ENCODE measurements at regions not wholly inside any gene's neighbourhood (a gene's known extent, or its start where the extent isn't known, plus 50 kb on each side); places are given as distances from the start of the nearest gene placed in this dataset.

DNA sequence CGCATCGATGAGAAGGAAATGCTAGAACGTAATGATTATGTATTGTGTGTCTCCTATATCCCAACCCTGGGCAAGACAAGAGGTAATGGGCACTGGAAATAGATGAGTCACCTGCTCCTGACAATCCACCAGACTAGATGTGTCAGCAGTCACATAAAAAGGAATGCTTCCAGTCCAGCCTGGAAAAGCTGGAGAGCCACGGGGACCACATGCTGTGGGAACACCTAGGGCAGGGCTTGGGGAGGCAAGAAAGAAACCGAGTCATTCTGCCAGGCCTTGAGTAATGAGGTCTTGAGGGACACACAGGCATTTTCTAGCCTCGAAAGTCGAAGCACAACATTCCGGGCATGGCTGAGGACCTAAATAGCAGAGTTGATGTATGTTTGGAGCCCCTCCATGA lies 716.7 kb upstream of the TMEM132C start:
- TF ChIP-seq, protein P1, sequence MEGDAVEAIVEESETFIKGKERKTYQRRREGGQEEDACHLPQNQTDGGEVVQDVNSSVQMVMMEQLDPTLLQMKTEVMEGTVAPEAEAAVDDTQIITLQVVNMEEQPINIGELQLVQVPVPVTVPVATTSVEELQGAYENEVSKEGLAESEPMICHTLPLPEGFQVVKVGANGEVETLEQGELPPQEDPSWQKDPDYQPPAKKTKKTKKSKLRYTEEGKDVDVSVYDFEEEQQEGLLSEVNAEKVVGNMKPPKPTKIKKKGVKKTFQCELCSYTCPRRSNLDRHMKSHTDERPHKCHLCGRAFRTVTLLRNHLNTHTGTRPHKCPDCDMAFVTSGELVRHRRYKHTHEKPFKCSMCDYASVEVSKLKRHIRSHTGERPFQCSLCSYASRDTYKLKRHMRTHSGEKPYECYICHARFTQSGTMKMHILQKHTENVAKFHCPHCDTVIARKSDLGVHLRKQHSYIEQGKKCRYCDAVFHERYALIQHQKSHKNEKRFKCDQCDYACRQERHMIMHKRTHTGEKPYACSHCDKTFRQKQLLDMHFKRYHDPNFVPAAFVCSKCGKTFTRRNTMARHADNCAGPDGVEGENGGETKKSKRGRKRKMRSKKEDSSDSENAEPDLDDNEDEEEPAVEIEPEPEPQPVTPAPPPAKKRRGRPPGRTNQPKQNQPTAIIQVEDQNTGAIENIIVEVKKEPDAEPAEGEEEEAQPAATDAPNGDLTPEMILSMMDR (IDR thresholded peaks at IDR 0.05; ENCODE audit: insufficient read depth, low read length, poor library complexity, severe bottlenecking), result no peak
- no peak overlapping the region for H3K4me3 ChIP-seq (ENCODE audit: low read depth, low read length)
- no peaks in the 10 kb centered on the region for H3K27me3 ChIP-seq (ENCODE audit: control insufficient read depth, insufficient read depth, low read length)
- no peaks in the 10 kb centered on the region for H3K36me3 ChIP-seq (ENCODE audit: control insufficient read depth, insufficient read depth, low read length)
- peak; percentile 48 for DNase-seq (ENCODE audit: low read depth)

DNA sequence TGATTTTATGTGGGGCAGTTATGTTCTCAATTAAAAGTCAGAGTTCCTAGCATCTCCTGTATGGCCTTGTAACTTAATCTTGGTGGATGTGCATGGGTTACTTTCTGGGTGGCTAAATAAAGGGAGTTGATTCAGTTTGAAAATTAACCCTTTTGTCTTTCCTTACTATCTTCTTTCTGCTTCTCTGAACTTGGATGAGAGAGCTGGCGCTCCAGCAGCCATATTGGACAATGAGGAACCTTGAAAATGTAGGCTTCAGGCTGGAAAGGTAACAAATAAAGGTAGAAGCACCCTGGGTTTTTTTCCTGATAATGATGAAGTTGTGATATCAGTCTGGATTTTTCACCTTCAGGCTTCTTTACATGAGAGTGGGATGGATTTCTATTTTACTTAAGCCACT lies 714.1 kb upstream of the TMEM132C start:
- TF ChIP-seq, protein P1 (IDR thresholded peaks at IDR 0.05; ENCODE audit: insufficient read depth, low read length, poor library complexity, severe bottlenecking), result no peak
- H3K36me3 ChIP-seq (ENCODE audit: control insufficient read depth, insufficient read depth, low read length), result no peaks in the 10 kb centered on the region

GRCh38 chr12:127555071-127555470 lies 711.9 kb upstream of the TMEM132C start:
- TF ChIP-seq, protein P1 (IDR thresholded peaks at IDR 0.05; ENCODE audit: insufficient read depth, low read length, poor library complexity, severe bottlenecking), result no peak
- Histone ChIP-seq H3K27me3 (ENCODE audit: control insufficient read depth, insufficient read depth, low read length) (no peaks in the 10 kb centered on the region), H3K36me3 (ENCODE audit: control insufficient read depth, insufficient read depth, low read length) (no peaks in the 10 kb centered on the region), H3K4me3 (ENCODE audit: low read depth, low read length) (no peak overlapping the region)
- DNase-seq (ENCODE audit: low read depth), result no peak

More for the DNA sequence above, 714.1 kb upstream of the TMEM132C start:
- H3K27me3 ChIP-seq (ENCODE audit: control insufficient read depth, insufficient read depth, low read length), result no peaks in the 10 kb centered on the region
- no peak overlapping the region for H3K4me3 ChIP-seq (ENCODE audit: low read depth, low read length)
- no peak for DNase-seq (ENCODE audit: low read depth)

GRCh38 chr12:127556231-127556886 lies 710.6 kb upstream of the TMEM132C start:
- Histone ChIP-seq H3K36me3 (ENCODE audit: control insufficient read depth, insufficient read depth, low read length) (no peaks in the 10 kb centered on the region), H3K4me3 (ENCODE audit: low read depth, low read length) (no peak overlapping the region), H3K27me3 (ENCODE audit: control insufficient read depth, insufficient read depth, low read length) (no peaks in the 10 kb centered on the region)
- TF ChIP-seq, protein P1 (IDR thresholded peaks at IDR 0.05; ENCODE audit: insufficient read depth, low read length, poor library complexity, severe bottlenecking), result no peak
- no peak for DNase-seq (ENCODE audit: low read depth)

- DNase-seq (ENCODE audit: low read depth), result no peak
- TF ChIP-seq, protein P1 (IDR thresholded peaks at IDR 0.05; ENCODE audit: insufficient read depth, low read length, poor library complexity, severe bottlenecking), result no peak
- H3K27me3 ChIP-seq (ENCODE audit: control insufficient read depth, insufficient read depth, low read length), result no peaks in the 10 kb centered on the region
- no peaks in the 10 kb centered on the region for H3K36me3 ChIP-seq (ENCODE audit: control insufficient read depth, insufficient read depth, low read length)
- H3K4me3 ChIP-seq (ENCODE audit: low read depth, low read length), result no peak overlapping the region
These were observed 708.6 kb upstream of the TMEM132C start for GRCh38 chr12:127558361-127558760.
